ENCODE measurements at regions not wholly inside any gene's neighbourhood (a gene's known extent, or its start where the extent isn't known, plus 50 kb on each side); places are given as distances from the start of the nearest gene placed in this dataset.

DNA sequence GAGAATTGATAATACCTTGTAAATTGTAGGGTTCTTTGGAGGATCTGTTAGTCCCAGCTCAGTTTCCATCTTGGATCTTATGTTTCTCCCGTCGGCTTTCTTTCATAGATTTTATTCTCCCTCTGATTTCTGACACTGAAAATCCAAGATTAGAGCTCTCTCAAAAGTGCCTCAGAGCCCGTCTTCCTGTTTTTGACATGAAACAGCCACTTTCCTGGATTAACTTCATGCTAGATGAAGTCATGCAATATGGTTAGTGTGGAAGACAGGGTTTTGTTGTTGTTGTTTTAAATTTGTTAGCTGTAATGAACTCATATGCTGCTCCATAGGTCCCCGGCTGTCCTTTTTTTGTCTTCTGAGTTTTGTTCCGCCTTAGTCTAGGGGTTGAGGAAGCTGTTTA, 51.6 kb upstream of the ZFR start:
- no peak for DNase-seq (ENCODE audit: low read depth)
- H3K4me3 ChIP-seq (ENCODE audit: low read depth, low read length): no peak overlapping the region
- TF ChIP-seq, protein P1, sequence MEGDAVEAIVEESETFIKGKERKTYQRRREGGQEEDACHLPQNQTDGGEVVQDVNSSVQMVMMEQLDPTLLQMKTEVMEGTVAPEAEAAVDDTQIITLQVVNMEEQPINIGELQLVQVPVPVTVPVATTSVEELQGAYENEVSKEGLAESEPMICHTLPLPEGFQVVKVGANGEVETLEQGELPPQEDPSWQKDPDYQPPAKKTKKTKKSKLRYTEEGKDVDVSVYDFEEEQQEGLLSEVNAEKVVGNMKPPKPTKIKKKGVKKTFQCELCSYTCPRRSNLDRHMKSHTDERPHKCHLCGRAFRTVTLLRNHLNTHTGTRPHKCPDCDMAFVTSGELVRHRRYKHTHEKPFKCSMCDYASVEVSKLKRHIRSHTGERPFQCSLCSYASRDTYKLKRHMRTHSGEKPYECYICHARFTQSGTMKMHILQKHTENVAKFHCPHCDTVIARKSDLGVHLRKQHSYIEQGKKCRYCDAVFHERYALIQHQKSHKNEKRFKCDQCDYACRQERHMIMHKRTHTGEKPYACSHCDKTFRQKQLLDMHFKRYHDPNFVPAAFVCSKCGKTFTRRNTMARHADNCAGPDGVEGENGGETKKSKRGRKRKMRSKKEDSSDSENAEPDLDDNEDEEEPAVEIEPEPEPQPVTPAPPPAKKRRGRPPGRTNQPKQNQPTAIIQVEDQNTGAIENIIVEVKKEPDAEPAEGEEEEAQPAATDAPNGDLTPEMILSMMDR (IDR thresholded peaks at IDR 0.05; ENCODE audit: low read depth, low read length, missing control alignments): no peak

DNA sequence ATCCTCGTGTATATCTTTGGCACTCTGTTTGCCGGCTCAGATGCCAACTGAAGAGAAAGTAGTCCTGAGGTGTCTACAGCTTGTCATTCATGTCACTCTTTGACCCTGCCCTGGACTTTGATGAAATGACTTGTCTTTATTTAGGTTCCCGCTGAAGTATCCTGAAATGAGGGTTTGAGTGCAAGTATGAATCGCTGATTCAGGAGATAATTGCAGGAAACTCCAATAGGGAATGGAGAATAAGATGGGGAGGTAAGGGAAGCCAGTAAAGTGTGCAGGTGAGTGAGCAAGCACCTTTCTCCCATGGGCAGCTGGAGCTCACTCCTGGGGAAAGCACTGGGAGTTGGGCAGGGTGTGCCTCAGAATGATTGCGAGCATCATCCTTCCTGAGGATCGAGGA, 50.3 kb upstream of the ZFR start:
- TF ChIP-seq, protein P1 (IDR thresholded peaks at IDR 0.05; ENCODE audit: low read depth, low read length, missing control alignments): no peak
- no peak overlapping the region for H3K4me3 ChIP-seq (ENCODE audit: low read depth, low read length)
- no peak for DNase-seq (ENCODE audit: low read depth)

Data from GM12864 (cell line).